LNCaP clone FGC (cell line): ENCODE measurements at regions not wholly inside any gene's neighbourhood (a gene's known extent, or its start where the extent isn't known, plus 50 kb on each side); places are given as distances from the start of the nearest gene placed in this dataset.

Source experiments
- DNase-seq: peaks from one replicate; pipeline ENCODE4 v3.0.0-alpha.2; 2011; ENCODE audit warnings: low read depth
- H3K4me3 ChIP-seq: 2 replicates; pipeline ENCODE4 v1.5.1; 2011; ENCODE audit warnings: mild to moderate bottlenecking, low read depth, low read length, control low read depth
- CTCF ChIP-seq: IDR thresholded peaks from 2 replicates; pipeline ENCODE4 v1.5.1; 2012; ENCODE audit warnings: mild to moderate bottlenecking; ENCODE audit not compliant: control insufficient read depth, insufficient read depth; ENCODE audit errors: extremely low read depth

GRCh38 chr3:110955301-110955880 is 116.2 kb upstream of the NECTIN3 start:
- no peak for TF ChIP-seq CTCF
- no peak overlapping the region for H3K4me3 ChIP-seq
- DNase-seq = no peak

DNA sequence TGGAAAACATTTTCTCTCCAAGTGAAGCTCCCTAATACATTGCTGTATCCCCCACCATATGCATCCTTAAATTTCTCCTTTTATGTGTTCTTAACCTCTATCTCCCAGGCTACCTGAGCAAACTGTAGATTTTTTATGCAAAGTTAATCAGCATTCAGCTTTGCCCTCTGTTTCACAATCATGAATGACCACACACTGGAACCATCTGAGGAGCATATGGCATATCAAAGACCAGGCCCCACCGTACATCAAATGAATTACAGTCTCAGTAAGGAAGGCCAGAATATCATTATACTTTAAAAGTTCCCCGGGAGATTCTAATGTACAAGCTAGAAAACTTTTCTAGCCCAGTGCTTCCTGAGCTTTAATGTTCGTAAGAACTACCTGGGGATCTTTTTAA is 115.5 kb upstream of the NECTIN3 start:
- DNase-seq = no peak
- no peak overlapping the region for H3K4me3 ChIP-seq
- TF ChIP-seq CTCF = no peak

- DNase-seq = no peak
- no peak for TF ChIP-seq CTCF
- H3K4me3 ChIP-seq = no peak overlapping the region
These were observed 114.2 kb upstream of the NECTIN3 start for GRCh38 chr3:110957247-110958025.

DNA sequence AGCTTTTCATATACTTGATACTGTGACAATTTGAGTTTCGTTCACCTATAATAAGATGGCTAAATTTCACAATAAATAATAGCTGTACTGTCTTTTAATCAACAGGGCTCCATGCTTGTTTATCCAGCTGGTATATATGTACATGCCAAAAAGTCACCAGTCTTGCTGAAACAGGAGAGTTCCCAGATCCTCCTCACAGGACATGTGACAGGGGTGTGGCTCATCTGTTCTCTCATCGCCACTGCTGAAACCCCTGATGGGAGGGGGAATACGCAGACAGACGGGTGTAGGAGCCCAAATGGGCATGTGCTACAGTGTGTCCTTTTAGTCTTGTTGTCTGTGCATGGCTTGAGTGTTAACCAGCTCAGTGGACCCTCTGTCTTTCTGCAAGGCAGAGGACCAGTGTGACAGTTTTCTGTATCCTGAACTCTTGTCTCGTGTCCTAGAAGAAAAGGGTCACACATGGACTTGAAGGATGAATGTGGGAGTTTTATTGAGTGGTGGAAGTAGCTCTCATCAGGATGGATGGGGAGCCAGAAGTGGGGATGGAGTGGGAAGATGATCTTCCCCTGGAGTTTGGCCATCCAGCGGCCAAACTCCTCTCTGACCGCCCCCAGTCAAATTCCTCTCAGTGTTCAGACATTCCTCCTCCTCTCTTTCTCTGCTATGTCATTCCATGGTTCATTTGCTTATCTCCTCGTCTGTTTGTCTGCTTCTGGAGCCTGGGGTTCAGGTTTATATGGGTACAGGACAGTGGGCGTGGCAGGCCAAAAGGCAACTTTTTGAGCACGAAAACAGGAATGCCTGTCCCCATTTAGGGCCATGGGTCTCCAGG is 113.1 kb upstream of the NECTIN3 start:
- no peak for TF ChIP-seq CTCF
- no peak for DNase-seq

DNA sequence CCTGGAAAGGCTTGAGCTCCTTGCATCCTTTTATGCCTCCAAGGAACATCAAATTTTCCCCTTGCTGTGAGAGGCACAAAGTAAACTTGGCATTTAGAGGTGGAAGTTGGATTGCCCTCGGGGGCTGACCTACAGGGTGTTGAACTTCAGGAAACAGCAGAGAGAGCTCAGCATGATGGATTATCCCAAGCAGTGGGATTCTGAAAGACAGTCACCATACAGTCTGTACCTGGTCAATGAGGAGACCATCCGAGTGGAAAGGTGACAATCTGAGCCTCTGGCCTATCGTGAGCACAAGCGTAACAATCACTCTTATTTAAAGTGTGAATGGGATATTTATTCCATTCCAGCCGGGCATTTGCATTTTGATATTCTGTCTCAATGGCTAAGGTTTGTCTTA is 105.6 kb upstream of the NECTIN3 start:
- no peak for TF ChIP-seq CTCF
- DNase-seq = no peak
- no peak overlapping the region for H3K4me3 ChIP-seq

More for the DNA sequence above, 113.1 kb upstream of the NECTIN3 start:
- no peak overlapping the region for H3K4me3 ChIP-seq

GRCh38 chr3:110966966-110967663 is 104.5 kb upstream of the NECTIN3 start:
- no peak overlapping the region for H3K4me3 ChIP-seq
- DNase-seq = no peak
- no peak for TF ChIP-seq CTCF
